Spleen (tissue), 11 donors: ENCODE measurements at regions not wholly inside any gene's neighbourhood (a gene's known extent, or its start where the extent isn't known, plus 50 kb on each side); places are given as distances from the start of the nearest gene placed in this dataset.
"Not testable (repeated sequence)": the region's sequence is repeated elsewhere in the genome, so short reads cannot be mapped to it uniquely, and the experiment has no call there.

Experiments
- DNase-seq: peaks from one replicate; pipeline ENCODE4 v3.0.0-alpha.2; 2020
- H3K27ac ChIP-seq, 8 donors: fragments of 200-600 bp; sonication (generic) in 7 of 8; 1 replicate in 4 of 8; 2 replicates in 4 of 8; pipeline versions ENCODE4 v1.5.0 to v1.8.0; 2016 to 2021; ENCODE audit warnings: inconsistent platforms in 4 of 8, mild to moderate bottlenecking in 4 of 8, moderate library complexity in 1 of 8
- H3K27me3 ChIP-seq, 7 donors: fragments of 200-600 bp; sonication (generic) in 6 of 7; replicated peaks in 1 of 7; 1 replicate in 4 of 7; 2 replicates in 3 of 7; pipeline versions ENCODE4 v1.5.0 to v1.8.0; 2016 to 2021; ENCODE audit warnings: inconsistent platforms in 3 of 7, mild to moderate bottlenecking in 1 of 7
- H3K36me3 ChIP-seq, 6 donors: fragments of 200-600 bp; sonication (generic) in 5 of 6; 1 replicate in 4 of 6; 2 replicates in 2 of 6; pipeline versions ENCODE4 v1.5.0 to v1.8.0; 2016 to 2021; ENCODE audit warnings: inconsistent platforms in 2 of 6
- H3K4me1 ChIP-seq, 6 donors: fragments of 200-600 bp; sonication (generic) in 5 of 6; 1 replicate in 3 of 6; 2 replicates in 3 of 6; pipeline versions ENCODE4 v1.5.0 to v1.8.0; 2016 to 2021; ENCODE audit warnings: inconsistent platforms in 3 of 6
- H3K4me3 ChIP-seq, 8 donors: fragments of 200-600 bp; sonication (generic) in 7 of 8; 1 replicate in 4 of 8; 2 replicates in 4 of 8; pipeline versions ENCODE4 v1.5.0 to v1.8.0; 2016 to 2021; ENCODE audit warnings: inconsistent platforms in 4 of 8, mild to moderate bottlenecking in 4 of 8, moderate library complexity in 2 of 8
- H3K9me3 ChIP-seq, 8 donors: fragments of 200-600 bp; sonication (generic) in 7 of 8; 1 replicate in 4 of 8; 2 replicates in 4 of 8; pipeline versions ENCODE4 v1.5.0 to v1.8.0; 2016 to 2021; ENCODE audit warnings: inconsistent platforms in 4 of 8
- CTCF ChIP-seq, 11 experiments: fragments of 200-600 bp in 7 of 11; fragments of 450-650 bp in 4 of 11; sonication (generic) in 4 of 11; IDR thresholded peaks in 8 of 11; conservative IDR thresholded peaks in 3 of 11; 1 replicate in 7 of 11; 2 replicates in 4 of 11; pipeline versions ENCODE4 v1.4.0 to v1.8.0; 2016 to 2021; ENCODE audit warnings: antibody characterized with exemption in 11 of 11, inconsistent platforms in 4 of 11, mild to moderate bottlenecking in 1 of 11
- POLR2A ChIP-seq, 3 donors: fragments of 450-650 bp; IDR thresholded peaks; one replicate each; pipeline ENCODE4 v1.5.1; 2017; ENCODE audit warnings: antibody characterized with exemption in 3 of 3, mild to moderate bottlenecking in 1 of 3
- POLR2AphosphoS5 ChIP-seq, 3 donors: sonication (generic); formaldehyde crosslinking; IDR thresholded peaks; one replicate each; pipeline ENCODE4 v1.5.1; 2017; ENCODE audit warnings: antibody characterized with exemption in 3 of 3
- WGBS, 5 donors: extraction: QIAGEN DNeasy Blood & Tissue Kit in 3 of 5; methylation state at CpG; one replicate each; pipeline versions ENCODE4 v1.1.5 to v1.1.7; 2013 to 2018; 5-methylcytosine and 5-hydroxymethylcytosine counted together
- intact Hi-C: fragments of 100-400 bp; cut with DNase I; formaldehyde crosslinking; loops from one replicate; pipeline ENCODE4 v1.15.0; 2023; ENCODE audit warnings: low total_unique reads
- donor health status: healthy with polysubstance abuse.
- donor health status: DM: no; HTN: no; CAD: no; lungs with moderate emphysema.
- donor health status: DM: no; HTN: no; CAD: no.
- donor health status: Bipolar disorder and iron deficiency.
- donor health status: healthy.
- donor health status: DM: no; HTN: no; CAD: no.
- donor health status: DM: yes; HTN: yes; CAD: no.

- peaks cover 0 to 8% (median 2%) of the 10 kb centered on the region in 8 donors for H3K9me3 ChIP-seq
- DNase-seq: no peak
- no peak overlapping the region for H3K4me3 ChIP-seq
- no peaks in the 10 kb centered on the region for H3K27me3 ChIP-seq
- H3K27ac ChIP-seq: no peak overlapping the region
- H3K36me3 ChIP-seq: no peaks in the 10 kb centered on the region
- 84 to 88% (median 86%) methylated on average over 3 of the region's 3 CpGs for WGBS, 5 donors
- intact Hi-C loops: no loop called here
- H3K4me1 ChIP-seq: no peaks in the 10 kb centered on the region
- TF ChIP-seq POLR2A (IDR thresholded peaks at IDR 0.05): no peak
These were observed 184.4 kb upstream of the OR13F1 start for GRCh38 chr9:104319685-104320084.

GRCh38 chr9:104322596-104322995 lies 181.5 kb upstream of the OR13F1 start:
- Histone ChIP-seq H3K36me3 (no peaks in the 10 kb centered on the region), H3K4me3 (no peak overlapping the region), H3K4me1 (no peaks in the 10 kb centered on the region), H3K27ac (no peak overlapping the region), H3K27me3 (no peaks in the 10 kb centered on the region), H3K9me3 (no peaks in the 10 kb centered on the region)
- TF ChIP-seq POLR2AphosphoS5 (IDR thresholded peaks at IDR 0.05) (no peak), POLR2A (IDR thresholded peaks at IDR 0.05) (no peak), CTCF (IDR thresholded peaks at IDR 0.05 in 8 of 11, conservative IDR thresholded peaks at IDR 0.05 in 3 of 11) (no peak)
- 91 to 98% (median 93%) methylated on average over 3 of the region's 3 CpGs for WGBS, 5 donors
- intact Hi-C loops: no loop called here
- no peak for DNase-seq

GRCh38 chr9:104323967-104324694 lies 179.9 kb upstream of the OR13F1 start:
- 90 to 99% (median 94%) methylated on average over 2 of the region's 2 CpGs for WGBS, 5 donors

GRCh38 chr9:104326912-104327311 lies 177.2 kb upstream of the OR13F1 start:
- intact Hi-C loops: no loop called here
- Histone ChIP-seq H3K9me3 (peaks cover 0 to 5% (median 0%) of the 10 kb centered on the region in 8 donors), H3K36me3 (no peaks in the 10 kb centered on the region), H3K4me3 (no peak overlapping the region), H3K27ac (no peak overlapping the region), H3K27me3 (no peaks in the 10 kb centered on the region), H3K4me1 (no peaks in the 10 kb centered on the region)
- WGBS, 5 donors: 72 to 89% (median 85%) methylated on average over 2 of the region's 2 CpGs
- no peak for DNase-seq
- TF ChIP-seq POLR2A (IDR thresholded peaks at IDR 0.05) (no peak), POLR2AphosphoS5 (IDR thresholded peaks at IDR 0.05) (no peak), CTCF (IDR thresholded peaks at IDR 0.05 in 8 of 11, conservative IDR thresholded peaks at IDR 0.05 in 3 of 11) (no peak)

More at GRCh38 chr9:104323967-104324694, 179.9 kb upstream of the OR13F1 start:
- H3K9me3 ChIP-seq, H3K4me3 ChIP-seq, DNase-seq, H3K27ac ChIP-seq, H3K4me1 ChIP-seq, intact Hi-C loops, H3K36me3 ChIP-seq, H3K27me3 ChIP-seq: not testable (repeated sequence)

GRCh38 chr9:104329245-104329644 lies 174.8 kb upstream of the OR13F1 start:
- Histone ChIP-seq H3K9me3 (peaks cover 0 to 7% (median 0%) of the 10 kb centered on the region in 8 donors), H3K27me3 (no peaks in the 10 kb centered on the region), H3K27ac (no peak overlapping the region), H3K4me3 (no peak overlapping the region), H3K36me3 (no peaks in the 10 kb centered on the region), H3K4me1 (no peaks in the 10 kb centered on the region)
- TF ChIP-seq POLR2A (IDR thresholded peaks at IDR 0.05): no peak
- no peak for TF ChIP-seq CTCF (IDR thresholded peaks at IDR 0.05 in 8 of 11, conservative IDR thresholded peaks at IDR 0.05 in 3 of 11)
- no peak for TF ChIP-seq POLR2AphosphoS5 (IDR thresholded peaks at IDR 0.05)
- peak; percentile 71 for DNase-seq
- WGBS, 5 donors: 92 to 94% (median 93%) methylated on average over 18 of the region's 18 CpGs
- intact Hi-C loops: no loop called here
